Ureter (tissue), 1 donor: ENCODE measurements at regions not wholly inside any gene's neighbourhood (a gene's known extent, or its start where the extent isn't known, plus 50 kb on each side); places are given as distances from the start of the nearest gene placed in this dataset.
A peak's percentile ranks its signal among the peaks of the same experiment; 100 is the strongest.

Source experiments
- DNase-seq: peaks from one replicate; pipeline ENCODE4 v3.0.0-alpha.2; 2020; ENCODE audit warnings: low spot score
- donor health status: DM: yes; HTN: yes; CAD: no.

- peak; percentile 5 for DNase-seq
Measured at GRCh38 chr16:66289986-66290385, 76.5 kb upstream of the CDH5 start.

GRCh38 chr16:66289051-66289680 lies 77.3 kb upstream of the CDH5 start:
- DNase-seq: peak; percentile 42

- peak; percentile 29 for DNase-seq
Measured at GRCh38 chr16:66287926-66288325, 78.6 kb upstream of the CDH5 start.

- DNase-seq: peak; percentile 23
Measured at GRCh38 chr16:66287416-66287815, 79.1 kb upstream of the CDH5 start.

- peak; percentile 38 for DNase-seq
Measured at GRCh38 chr16:66286527-66286926, 80.0 kb upstream of the CDH5 start.

- DNase-seq: peak; percentile 41
Measured at GRCh38 chr16:66278604-66279262, 87.8 kb upstream of the CDH5 start.

- peak; percentile 80 for DNase-seq
Measured at GRCh38 chr16:66278111-66278531, 88.4 kb upstream of the CDH5 start.

GRCh38 chr16:66277311-66278070 lies 89.0 kb upstream of the CDH5 start:
- peak; percentile 37 for DNase-seq

GRCh38 chr16:66275775-66276428 lies 90.6 kb upstream of the CDH5 start:
- DNase-seq: peak; percentile 54

GRCh38 chr16:66274335-66275110 lies 92.0 kb upstream of the CDH5 start:
- peak; percentile 31 for DNase-seq

GRCh38 chr16:66273644-66274334 lies 92.7 kb upstream of the CDH5 start:
- DNase-seq: no peak

- peak; percentile 20 for DNase-seq
Measured at GRCh38 chr16:66273053-66273452, 93.4 kb upstream of the CDH5 start.

GRCh38 chr16:66272461-66272860 lies 94.0 kb upstream of the CDH5 start:
- peak; percentile 29 for DNase-seq

GRCh38 chr16:66271074-66272060 lies 95.1 kb upstream of the CDH5 start:
- DNase-seq: no peak

GRCh38 chr16:66270333-66270927 lies 96.1 kb upstream of the CDH5 start:
- DNase-seq: peak; percentile 71

- no peak for DNase-seq
Measured at GRCh38 chr16:66269617-66270332, 96.7 kb upstream of the CDH5 start.

- no peak for DNase-seq
Measured at GRCh38 chr16:66267292-66268014, 99.0 kb upstream of the CDH5 start.
